HG03103 (cell line): ENCODE measurements at regions not wholly inside any gene's neighbourhood (a gene's known extent, or its start where the extent isn't known, plus 50 kb on each side); places are given as distances from the start of the nearest gene placed in this dataset.

Source experiments
- ATAC-seq: cut with Tn5 transposase; IDR thresholded peaks from one replicate; pipeline ENCODE4 v1.9.1; 2021; ENCODE audit warnings: low read depth; ENCODE audit not compliant: unreplicated experiment

DNA sequence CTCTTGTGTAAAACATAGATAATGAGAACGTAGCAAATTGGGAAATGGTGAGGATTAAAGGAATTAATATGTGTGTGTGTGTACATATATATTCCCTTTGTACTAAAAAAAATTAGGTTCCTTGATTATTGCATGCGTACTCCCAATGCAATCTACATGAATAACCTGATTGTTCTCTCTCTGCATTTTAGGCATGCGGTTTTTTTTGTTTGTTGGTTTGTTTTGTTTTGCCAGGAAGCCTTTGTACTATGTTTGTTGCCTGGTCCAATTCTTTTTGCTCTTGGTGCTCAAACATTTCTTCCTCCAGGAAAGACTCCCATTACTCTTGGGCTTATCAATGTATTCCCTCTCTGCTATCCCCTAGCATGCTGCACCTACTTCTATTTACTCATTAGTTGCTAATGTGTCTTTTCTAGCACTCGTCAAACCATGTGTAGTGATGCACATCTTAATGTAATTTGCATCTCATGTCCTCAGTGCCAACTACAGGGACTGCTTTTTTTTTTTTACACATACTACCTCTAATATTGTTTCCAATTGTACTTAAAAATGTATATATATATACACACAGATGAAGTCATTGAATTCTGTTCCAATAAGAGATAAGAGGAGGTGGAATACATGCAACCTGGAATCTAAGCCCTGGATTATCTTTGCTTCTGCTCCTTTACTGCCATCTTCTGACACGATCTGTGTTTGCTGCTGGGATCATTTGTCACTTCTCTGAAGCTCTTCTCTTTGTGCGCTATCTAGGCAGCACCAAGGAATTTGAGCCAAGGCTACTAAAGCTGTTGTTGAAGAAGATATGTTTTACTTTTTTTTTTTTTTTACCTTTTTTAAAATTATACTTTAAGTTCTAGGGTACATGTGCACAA lies 197.2 kb upstream of the ANO3 start:
- peak; percentile 60 for ATAC-seq

DNA sequence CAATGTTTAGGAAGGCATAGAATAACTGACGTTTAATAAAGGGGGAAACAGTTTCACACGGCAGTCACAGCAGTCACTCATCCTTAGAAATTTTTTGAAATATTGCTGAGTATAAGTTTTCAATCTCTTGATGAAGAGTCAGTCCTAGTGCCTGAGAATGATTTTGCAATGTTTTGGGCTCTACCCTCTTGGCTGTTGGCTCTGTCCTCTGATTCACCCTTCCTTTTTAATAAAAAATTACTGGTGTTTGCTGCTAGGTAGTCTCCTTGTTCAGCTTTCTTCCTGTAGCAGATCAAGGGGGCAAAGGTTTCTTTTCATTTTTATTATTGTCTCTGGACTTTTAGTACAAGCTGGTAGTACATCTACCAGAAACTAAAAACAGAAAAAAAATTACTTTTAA lies 194.3 kb upstream of the ANO3 start:
- ATAC-seq = no peak

DNA sequence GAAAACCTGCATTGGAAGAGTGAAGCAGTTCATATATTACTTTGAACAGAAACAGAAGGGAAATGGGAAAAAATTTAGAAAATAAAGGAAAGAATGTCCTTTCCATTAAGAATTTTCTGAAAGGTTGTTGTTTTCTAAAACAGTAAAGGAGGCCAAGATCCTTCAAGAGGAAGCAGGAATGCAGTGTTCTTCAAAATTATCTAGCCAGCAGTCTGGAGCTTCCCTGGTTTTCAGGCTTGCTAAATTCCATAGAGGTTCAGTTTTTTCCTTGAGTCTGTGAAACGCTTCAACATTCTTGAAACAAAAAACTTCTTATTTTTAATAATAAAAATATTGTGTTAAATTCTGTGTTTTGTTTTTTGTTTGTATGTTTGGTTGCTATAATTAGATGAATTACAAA lies 189.0 kb upstream of the ANO3 start:
- ATAC-seq = no peak

DNA sequence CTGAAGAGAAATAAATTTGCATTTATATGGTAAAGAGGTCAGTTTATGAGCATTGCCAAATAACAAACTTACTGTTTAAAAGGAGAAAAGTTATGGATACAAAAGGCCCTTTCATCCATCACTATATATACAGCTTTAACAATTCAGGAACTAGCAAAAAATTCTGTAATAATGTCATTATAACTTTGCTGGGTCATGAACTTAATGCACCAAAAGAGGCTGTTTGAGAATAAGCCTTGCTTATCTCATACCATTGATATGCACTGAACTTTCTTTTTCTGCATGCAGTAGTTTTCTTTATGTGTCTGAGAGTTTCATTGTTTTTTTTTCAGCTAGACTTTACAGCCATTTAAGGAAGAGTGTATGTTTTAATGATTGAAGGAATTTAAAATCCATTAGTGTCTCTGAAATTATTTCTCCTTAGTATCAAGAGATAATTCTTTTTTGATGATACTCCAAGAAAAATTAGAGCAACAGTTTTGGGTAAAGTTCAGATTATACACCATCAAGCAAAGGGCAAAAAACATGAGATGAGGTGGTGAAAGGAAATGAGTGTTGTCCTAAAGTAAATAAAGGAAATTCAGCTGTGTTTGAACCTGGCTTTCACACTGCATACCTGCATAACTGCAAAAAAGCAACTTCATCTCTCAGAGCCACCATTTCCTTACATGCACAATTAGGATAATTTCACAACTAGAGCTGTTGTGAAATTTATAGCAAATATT lies 188.2 kb upstream of the ANO3 start:
- no peak for ATAC-seq

DNA sequence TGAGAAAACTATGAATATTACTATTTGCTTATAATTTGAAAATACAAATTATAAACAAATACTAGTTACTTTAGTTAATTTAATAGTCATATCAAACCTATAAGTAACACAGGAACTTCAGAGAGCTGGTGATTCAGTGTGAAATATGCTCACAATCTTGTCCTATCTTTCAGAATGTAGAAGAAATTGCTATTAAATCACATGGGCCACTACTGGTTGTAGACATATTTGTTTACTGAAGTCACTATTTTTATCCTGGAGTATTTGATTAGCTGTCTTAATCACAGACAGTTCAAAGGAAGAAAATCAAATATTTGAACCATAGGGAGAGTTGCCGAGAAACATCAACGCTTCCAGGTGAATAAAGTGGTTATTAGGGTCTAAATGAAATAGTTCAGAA lies 187.6 kb upstream of the ANO3 start:
- no peak for ATAC-seq

DNA sequence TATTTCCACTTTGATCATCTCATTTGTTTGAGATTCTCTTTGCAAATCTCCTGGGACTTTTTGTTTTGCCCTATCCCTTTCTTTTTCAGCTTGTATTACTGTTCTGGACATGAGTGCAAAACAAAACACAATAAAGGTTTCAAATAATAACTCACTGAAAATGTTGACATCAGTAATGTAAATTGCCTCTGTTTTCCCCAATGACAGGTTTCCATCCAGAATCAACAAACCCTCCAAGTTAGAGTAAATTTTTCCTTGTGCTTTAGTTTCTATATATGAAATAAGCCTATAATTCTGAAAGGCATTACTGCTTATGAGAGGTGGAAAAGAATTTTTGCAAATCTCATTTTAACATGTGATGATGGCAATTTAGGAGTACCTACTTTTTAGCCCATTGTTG lies 187.0 kb upstream of the ANO3 start:
- no peak for ATAC-seq

DNA sequence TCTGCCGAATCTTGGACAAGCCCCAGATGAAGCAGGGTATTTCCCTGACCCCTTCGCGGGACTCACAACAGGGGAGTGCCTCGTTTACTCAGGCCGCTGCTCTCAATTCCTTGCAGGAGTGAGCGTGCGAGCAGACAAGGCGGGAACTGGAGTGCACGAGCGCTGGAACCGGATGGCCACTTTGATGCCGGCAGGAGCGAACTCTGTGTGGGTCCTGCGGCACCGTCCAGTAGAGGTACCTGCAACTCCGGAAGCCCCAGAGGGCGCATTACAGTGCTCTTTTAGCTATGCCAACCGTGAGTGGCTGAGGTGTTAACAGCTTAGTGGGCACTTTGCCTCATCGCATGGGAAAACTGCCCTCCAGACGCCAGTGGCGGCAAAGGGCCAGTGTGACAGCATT lies 182.3 kb upstream of the ANO3 start:
- no peak for ATAC-seq

DNA sequence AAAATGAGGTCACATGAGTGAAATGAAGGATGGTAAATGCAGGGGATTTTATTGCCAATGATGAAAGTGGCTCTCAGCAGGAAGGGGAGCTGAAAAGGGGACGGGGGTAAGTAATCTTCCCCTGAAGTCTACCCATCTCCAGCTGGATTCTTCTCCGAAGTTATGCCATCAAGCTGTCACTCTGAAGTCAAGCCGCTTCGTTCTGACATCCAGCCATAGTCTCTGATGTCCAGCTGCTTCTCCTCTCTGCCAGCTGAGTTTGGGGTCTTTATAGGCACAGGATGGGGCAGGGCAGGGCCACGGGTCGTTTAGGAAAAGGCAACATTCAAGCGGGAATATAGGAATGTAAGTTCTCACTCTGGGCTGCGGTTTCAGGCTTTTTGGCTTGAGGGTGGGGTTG lies 181.9 kb upstream of the ANO3 start:
- no peak for ATAC-seq

DNA sequence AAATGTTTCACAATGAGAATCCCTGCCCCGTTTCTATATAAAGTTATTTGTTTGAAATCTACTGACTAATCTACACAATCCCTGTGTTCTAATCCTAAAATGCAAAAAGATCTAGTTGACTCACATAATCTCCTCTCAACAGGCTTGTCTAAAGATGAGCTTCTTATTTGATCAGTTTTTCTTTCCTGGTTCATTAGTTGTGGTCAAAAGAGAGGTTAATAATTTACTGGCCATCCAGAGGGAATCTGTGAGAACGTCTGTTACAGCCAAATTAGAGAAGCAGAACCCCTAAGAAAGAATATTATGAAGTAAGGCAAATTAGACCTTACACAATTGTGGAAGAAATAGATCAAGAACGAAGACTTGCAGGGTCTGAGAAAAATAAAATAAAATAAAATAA lies 173.7 kb upstream of the ANO3 start:
- no peak for ATAC-seq

DNA sequence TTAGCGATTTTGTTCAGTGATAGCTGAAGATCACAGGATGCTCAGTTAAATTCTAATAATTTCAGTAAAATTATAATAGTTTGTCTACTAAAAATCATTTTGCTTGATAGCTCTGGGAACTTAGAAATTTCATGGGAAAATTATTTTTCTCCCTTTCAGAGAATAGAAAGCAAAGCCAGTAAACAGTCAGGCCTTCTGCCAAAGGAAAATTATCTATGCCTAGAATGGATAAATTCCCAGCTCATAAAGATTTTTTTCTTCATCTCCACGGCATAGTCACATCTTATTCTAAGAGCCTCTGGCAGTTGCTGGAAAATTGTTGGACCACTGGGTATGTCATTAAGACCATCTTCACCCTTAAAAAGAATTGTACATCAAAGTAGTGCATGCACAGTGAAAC lies 169.6 kb upstream of the ANO3 start:
- ATAC-seq = no peak

DNA sequence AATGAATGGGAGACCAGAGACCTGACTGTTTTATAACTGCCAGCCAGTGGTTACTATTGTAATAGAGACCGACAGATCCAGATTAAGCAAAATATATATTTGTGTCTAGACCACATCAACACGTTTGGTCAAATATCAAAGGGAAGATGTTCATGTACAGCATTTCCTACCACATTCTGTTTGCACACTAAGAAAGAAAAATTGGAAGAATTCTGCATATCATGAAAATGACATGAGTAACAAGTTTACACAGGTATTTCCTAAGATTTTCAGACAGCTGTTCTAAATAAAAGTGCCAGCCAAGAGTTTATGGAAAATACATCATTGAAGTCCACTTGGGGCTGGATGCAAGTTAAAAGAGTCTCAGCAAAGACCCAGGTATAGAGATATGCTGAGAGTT lies 145.5 kb upstream of the ANO3 start:
- no peak for ATAC-seq

DNA sequence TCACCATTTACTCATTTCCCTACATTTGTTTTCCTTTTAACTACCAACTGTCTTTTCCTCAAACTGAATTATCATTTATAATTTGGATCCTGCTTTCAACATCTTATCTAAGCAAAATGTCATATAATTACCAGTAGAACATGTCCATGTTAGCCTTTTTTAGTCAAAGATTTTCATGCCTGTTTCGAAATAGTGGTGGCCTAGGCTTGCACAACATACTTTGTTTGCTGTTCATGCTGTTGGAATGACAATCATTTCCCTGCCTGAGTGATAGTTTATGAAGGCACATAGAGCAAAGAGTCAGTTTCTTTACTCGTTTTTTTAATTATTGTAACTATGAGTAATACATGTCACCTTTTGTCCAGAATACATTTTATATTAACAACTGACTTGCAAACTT lies 144.3 kb upstream of the ANO3 start:
- no peak for ATAC-seq

DNA sequence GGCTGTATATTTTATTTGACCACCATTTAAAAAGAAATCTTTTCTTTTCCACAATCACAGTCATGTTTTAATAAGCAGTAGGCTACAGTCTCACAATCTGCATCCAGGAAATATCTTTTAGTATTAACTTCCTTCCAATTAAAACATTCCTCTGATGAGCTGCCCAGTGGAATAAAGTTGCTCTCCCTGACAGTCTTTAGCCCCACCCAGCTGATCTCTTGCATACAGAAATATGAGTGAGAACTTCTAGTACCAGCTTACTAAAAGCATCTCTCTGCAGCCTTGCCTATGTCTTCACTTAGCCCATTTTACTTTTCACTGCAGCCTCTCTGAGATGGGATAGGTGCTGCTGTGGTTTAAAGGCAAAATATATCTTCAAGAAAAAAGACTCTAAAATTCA lies 143.4 kb upstream of the ANO3 start:
- no peak for ATAC-seq

DNA sequence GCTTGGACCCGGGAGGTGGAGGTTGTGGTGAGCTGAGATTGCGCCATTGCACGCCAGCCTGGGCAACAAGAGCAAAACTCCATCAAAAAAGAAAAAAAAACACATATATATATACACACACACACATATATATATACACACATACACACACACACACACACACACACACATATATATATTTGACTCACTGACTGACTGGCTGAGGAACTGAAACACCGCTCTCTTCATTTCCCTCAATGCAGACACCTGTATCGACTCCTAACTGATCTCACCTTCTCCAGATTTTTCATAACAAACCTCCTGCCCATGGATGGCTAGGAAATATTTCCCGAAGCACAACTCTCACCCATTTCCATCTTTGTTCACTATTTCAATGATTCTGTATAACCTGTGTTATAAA lies 140.7 kb upstream of the ANO3 start:
- no peak for ATAC-seq

DNA sequence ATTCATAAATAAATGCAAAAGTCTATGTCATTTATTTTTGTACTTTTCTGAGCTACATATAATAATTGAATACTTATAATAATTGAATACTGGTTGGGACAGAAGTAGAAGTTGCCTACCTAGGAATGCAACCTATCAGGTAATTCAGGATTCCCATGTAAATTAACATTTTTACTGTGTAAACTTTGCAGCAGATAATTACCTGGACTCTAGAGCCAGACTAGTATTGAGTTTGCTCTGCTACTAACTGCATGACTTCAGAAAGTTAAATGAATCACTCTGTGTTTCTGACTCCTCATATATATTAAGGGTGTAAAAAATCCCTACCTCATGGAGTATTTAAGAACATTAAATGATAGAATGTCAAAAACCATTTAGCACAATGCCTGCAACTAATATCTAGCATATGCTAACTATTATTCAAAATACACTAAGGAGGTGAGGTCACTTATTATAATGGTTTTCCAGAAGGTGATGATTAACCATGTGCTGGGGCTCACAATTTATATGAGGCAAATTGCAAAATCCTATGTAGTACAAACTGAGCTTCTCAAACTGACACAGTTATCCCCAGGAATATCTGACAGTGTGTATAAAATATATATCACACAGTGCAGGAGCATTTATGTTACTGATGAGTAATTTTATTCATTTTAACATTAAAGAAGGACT lies 138.1 kb upstream of the ANO3 start:
- ATAC-seq = no peak

DNA sequence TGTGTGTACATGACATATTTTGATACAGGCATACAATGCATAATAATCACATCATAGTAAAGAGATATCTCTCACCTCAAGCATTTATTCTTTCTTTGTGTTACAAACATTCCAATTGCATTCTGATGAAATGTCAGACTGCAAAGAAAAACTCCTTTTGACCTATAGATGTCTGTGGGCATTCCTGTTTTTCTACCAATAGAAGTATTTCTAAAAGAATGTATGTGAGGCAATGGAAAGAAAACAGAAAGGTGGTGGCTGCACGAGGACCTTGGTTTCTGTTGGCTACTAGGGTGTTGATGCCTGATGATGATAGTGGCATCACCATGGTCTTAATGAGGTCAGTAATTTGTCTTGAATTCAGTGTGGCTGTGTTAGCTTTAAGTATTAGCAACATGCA lies 137.0 kb upstream of the ANO3 start:
- no peak for ATAC-seq

DNA sequence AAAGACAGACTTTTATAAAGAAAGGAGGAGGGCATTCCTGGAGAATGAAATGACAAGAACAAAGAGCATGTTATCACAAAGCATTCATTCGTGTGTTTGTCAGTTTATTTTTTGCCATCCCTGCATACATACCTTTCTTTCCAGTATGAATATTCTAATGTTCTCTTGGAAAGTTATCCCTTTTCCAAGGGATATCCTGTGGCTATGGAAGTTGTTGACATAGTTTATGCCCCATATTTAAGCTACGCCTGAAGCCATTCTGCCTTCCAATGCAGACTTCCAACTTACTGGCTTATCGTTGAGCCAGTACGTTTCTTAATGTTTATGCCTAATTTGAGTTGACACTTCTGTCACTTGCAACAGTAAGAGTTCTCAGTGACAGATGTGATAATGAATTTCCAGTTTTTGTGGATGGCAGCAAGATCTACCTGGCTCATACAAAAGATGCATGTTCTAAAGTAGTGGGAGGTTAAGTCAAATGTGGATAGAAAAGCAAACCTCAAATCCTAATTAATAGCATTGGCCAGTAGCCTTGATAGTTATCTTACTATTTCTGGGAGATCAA lies 133.3 kb upstream of the ANO3 start:
- no peak for ATAC-seq

DNA sequence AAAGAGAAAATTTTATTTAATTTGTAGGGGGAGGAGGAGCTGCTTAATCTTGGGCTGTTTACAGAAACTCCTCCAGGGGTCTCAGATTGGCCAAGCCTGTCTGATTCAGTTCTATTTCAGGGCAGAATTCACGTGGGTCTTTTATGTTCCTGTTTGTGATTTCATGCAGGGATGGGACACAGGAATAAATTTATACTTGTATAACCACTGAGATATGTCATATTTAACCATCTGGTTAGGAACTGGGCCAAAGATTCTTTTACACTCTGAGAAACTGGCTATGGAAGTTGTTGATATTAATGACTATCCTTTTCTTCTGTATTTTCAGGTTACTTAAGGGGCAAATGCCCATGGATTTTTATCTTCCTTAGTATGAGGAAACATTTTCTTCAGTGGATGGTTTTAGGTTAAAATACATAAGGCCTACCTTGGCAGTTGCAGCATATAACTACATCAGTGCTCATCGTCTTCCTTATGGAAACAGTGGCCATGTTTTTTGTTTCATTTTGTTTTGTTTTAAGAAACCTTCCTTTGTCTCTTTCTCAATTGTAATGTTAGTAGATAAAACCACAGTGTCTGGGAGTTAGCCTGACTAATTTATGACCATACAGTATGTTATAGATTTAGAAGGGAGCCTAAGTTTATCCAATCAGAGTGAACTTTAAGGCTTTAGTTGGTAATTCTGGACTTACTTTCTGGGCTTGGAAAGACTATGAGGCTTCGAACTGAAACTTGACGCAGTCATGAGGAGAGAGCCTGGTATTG lies 132.4 kb upstream of the ANO3 start:
- no peak for ATAC-seq

DNA sequence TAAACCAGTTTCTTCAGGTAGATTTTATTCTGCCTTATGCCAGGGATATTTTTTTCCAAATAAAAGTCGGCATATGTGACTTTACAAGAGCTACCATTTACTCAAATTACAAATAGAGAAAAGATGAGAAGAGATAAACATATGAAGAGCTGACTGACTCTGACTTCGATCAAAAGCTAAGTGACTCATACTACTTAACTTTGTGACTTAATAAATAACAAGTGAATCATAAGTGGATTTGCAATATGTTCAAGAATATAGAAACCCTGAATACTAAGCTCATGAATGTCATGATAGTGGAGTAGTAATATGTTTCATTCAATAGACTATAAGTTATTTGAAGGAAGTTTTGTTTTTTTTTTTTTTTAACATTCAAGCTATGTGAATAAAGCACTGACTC lies 130.5 kb upstream of the ANO3 start:
- no peak for ATAC-seq

DNA sequence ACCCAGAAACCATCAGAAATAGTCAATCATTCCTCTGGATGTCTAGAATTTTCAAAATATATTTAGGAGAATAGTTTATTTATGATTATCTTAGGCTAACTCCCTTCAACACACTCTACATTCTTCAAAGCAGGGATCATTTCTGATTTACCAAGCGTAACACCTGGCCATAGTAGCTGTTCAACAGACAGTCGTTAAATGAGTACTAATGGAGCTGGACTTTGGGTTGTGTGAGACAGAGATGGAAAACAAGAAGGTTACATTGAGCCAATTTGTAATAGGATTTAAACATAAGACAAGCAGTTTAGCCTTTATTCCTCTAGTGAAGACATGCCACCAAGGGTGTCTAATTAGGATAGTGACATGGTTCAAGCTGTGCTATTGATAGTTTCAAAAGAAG lies 129.2 kb upstream of the ANO3 start:
- no peak for ATAC-seq

DNA sequence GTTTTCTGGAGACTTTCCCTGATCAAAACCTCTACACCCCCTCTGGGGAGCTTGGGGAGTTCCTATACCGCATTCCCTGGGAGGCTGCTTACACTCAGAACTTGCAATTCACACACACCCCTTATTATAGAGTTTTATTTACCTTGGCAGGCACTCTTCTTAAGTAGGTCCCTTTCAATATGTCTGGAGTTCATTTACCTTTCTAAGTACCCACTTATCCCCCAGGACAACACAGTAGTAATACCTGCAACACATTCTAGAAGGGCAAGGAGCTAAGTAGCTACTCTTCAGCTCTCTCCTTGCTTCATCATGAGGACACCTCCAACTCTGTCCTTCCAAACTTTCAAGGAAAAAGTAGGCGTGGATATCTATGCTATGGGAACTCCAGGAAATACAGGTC lies 127.8 kb upstream of the ANO3 start:
- ATAC-seq = no peak
